ENCODE measurements at regions not wholly inside any gene's neighbourhood (a gene's known extent, or its start where the extent isn't known, plus 50 kb on each side); places are given as distances from the start of the nearest gene placed in this dataset.

DNA sequence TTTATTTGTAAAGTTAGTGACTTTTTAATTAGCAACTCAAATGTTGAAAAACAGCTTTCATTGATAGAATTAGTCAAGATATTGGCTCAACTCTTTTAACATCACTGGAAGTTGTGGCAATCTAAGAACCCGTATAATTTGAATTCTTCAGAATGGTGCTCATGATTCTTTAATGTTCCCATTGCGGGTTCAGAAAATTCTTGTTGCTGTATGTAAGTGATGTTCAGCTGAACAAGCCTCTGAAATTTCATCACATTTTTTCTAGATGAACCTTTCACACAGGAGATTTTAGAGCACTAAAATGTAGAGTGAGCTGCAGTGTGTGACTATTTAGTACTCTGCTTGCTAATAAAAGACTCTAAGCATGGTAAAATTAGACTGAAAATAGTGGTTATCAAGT lies 1317.7 kb downstream of the FSTL5 start:
- TF ChIP-seq, protein P1, sequence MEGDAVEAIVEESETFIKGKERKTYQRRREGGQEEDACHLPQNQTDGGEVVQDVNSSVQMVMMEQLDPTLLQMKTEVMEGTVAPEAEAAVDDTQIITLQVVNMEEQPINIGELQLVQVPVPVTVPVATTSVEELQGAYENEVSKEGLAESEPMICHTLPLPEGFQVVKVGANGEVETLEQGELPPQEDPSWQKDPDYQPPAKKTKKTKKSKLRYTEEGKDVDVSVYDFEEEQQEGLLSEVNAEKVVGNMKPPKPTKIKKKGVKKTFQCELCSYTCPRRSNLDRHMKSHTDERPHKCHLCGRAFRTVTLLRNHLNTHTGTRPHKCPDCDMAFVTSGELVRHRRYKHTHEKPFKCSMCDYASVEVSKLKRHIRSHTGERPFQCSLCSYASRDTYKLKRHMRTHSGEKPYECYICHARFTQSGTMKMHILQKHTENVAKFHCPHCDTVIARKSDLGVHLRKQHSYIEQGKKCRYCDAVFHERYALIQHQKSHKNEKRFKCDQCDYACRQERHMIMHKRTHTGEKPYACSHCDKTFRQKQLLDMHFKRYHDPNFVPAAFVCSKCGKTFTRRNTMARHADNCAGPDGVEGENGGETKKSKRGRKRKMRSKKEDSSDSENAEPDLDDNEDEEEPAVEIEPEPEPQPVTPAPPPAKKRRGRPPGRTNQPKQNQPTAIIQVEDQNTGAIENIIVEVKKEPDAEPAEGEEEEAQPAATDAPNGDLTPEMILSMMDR (IDR thresholded peaks at IDR 0.05), result no peak
- TF ChIP-seq EP300 (IDR thresholded peaks at IDR 0.05; ENCODE audit: low read depth) (no peak), POLR2A (IDR thresholded peaks at IDR 0.05) (no peak)
